AG04449 (cell line): ENCODE measurements at regions not wholly inside any gene's neighbourhood (a gene's known extent, or its start where the extent isn't known, plus 50 kb on each side); places are given as distances from the start of the nearest gene placed in this dataset.

ENCODE experiments used
- CTCF ChIA-PET: fragments of 350-600 bp; formaldehyde crosslinking; extraction: SDS; loops from one replicate; lab custom pipeline; 2021; ENCODE audit warnings: antibody characterized with exemption; lab: Yijun Ruan, JAX
- POLR2A ChIA-PET: fragments of 400-600, 350-600 bp; formaldehyde crosslinking; extraction: SDS; loops from one replicate; lab custom pipeline; 2020; ENCODE audit warnings: antibody characterized with exemption, inconsistent platforms; lab: Yijun Ruan, JAX
- DNase-seq: peaks from one replicate; pipeline ENCODE4 v3.0.0-alpha.2; 2010; ENCODE audit warnings: low read depth, low spot score
- H3K4me3 ChIP-seq: 2 replicates; pipeline ENCODE4 v1.5.1; 2011; ENCODE audit warnings: low read depth, mild to moderate bottlenecking, control low read depth, low read length
- TF ChIP-seq, protein P1 (sequence below): IDR thresholded peaks from one replicate; pipeline ENCODE4 v1.5.1; 2011; ENCODE audit warnings: mild to moderate bottlenecking, moderate library complexity, low read length, control low read depth, inconsistent platforms; ENCODE audit not compliant: insufficient read depth; ENCODE audit errors: missing control alignments

- ChIA-PET POLR2A (no interaction called here), CTCF (no interaction called here)
- TF ChIP-seq, protein P1, sequence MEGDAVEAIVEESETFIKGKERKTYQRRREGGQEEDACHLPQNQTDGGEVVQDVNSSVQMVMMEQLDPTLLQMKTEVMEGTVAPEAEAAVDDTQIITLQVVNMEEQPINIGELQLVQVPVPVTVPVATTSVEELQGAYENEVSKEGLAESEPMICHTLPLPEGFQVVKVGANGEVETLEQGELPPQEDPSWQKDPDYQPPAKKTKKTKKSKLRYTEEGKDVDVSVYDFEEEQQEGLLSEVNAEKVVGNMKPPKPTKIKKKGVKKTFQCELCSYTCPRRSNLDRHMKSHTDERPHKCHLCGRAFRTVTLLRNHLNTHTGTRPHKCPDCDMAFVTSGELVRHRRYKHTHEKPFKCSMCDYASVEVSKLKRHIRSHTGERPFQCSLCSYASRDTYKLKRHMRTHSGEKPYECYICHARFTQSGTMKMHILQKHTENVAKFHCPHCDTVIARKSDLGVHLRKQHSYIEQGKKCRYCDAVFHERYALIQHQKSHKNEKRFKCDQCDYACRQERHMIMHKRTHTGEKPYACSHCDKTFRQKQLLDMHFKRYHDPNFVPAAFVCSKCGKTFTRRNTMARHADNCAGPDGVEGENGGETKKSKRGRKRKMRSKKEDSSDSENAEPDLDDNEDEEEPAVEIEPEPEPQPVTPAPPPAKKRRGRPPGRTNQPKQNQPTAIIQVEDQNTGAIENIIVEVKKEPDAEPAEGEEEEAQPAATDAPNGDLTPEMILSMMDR, result no peak
- no peak for DNase-seq
- H3K4me3 ChIP-seq, result no peak overlapping the region
These were observed 125.0 kb downstream of the CBLN4 start for GRCh38 chr20:55880361-55880760.

GRCh38 chr20:55855052-55855451 is 150.3 kb downstream of the CBLN4 start:
- no peak overlapping the region for H3K4me3 ChIP-seq
- TF ChIP-seq, protein P1, result no peak
- POLR2A ChIA-PET, result no interaction called here
- CTCF ChIA-PET, result no interaction called here
- DNase-seq, result no peak

GRCh38 chr20:55830121-55830827 is 175.0 kb downstream of the CBLN4 start:
- POLR2A ChIA-PET, result no interaction called here
- no peak overlapping the region for H3K4me3 ChIP-seq
- no peak for DNase-seq
- CTCF ChIA-PET, result no interaction called here
- TF ChIP-seq, protein P1, result no peak

GRCh38 chr20:55805138-55805537 is 200.2 kb downstream of the CBLN4 start:
- no peak for DNase-seq
- TF ChIP-seq, protein P1, result no peak
- ChIA-PET POLR2A (no interaction called here), CTCF (no interaction called here)
- no peak overlapping the region for H3K4me3 ChIP-seq

GRCh38 chr20:55800552-55801245 is 204.6 kb downstream of the CBLN4 start:
- TF ChIP-seq, protein P1, result no peak
- no peak for DNase-seq
- CTCF ChIA-PET, result no interaction called here
- POLR2A ChIA-PET, result no interaction called here
- H3K4me3 ChIP-seq, result no peak overlapping the region

- no peak overlapping the region for H3K4me3 ChIP-seq
- ChIA-PET CTCF (no interaction called here), POLR2A (no interaction called here)
- TF ChIP-seq, protein P1, result no peak
- DNase-seq, result no peak
These were observed 211.3 kb downstream of the CBLN4 start for GRCh38 chr20:55793986-55794385.
